ENCODE measurements at regions not wholly inside any gene's neighbourhood (a gene's known extent, or its start where the extent isn't known, plus 50 kb on each side); places are given as distances from the start of the nearest gene placed in this dataset.
"Not testable (repeated sequence)": the region's sequence is repeated elsewhere in the genome, so short reads cannot be mapped to it uniquely, and the experiment has no call there.

DNA sequence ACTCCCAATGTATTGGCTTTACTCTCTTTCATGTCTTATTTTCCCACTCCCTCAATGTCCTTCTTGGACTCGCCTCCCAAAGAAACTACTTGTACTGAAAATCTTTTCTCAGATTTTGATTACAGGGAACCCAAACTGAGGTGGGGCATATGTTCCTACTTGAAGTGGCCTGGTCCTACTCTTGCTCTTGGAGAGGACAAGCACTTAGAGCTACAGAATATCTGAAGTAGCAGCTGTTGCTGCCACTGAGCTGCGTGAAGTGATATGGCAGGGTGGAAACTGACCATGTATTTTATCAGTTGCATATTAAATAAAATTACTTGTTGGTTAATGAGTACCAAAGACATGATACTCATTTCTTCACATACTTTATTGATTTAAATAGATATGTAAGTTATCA lies 129.5 kb downstream of the TSEN15 start:
- no peak for DNase-seq (ENCODE audit: low read depth, low spot score)

GRCh38 chr1:184183919-184184318 lies 132.4 kb downstream of the TSEN15 start:
- DNase-seq (ENCODE audit: low read depth, low spot score), result no peak

DNA sequence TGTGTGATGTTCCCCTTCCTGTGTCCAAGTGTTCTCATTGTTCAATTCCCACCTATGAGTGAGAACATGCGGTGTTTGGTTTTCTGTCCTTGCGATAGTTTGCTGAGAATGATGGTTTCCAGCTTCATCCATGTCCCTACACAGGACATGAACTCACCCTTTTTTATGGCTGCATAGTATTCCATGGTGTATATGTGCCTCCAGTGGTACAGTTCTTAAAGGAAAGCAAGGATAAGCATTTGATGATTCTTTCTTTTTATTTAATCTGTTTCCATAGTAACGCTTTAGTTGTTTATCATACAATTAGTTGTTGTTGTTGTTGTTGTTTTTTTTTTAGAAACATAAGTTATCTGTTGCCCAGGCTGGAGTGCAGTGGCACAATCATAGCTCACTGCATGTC lies 133.1 kb downstream of the TSEN15 start:
- DNase-seq (ENCODE audit: low read depth, low spot score), result not testable (repeated sequence)

DNA sequence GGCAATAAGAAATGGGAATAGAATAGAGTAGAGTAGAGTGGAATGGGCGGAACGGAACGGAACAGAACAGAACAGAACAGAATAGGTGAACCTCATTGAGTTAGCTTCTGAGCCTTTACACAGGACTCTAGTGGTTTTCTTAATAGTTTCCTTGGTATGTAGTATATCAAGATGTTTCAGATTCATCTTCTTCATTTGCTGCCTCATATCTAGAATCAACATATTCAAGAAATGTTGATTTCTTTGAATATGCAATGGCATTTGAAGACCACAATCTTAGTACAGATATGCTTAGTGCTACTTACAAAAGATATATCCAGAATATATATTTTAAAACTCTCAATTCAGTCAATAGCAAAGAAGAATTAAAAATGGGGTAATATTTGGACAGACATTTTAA lies 133.8 kb downstream of the TSEN15 start:
- no peak for DNase-seq (ENCODE audit: low read depth, low spot score)

GRCh38 chr1:184186167-184186566 lies 134.6 kb downstream of the TSEN15 start:
- no peak for DNase-seq (ENCODE audit: low read depth, low spot score)

DNA sequence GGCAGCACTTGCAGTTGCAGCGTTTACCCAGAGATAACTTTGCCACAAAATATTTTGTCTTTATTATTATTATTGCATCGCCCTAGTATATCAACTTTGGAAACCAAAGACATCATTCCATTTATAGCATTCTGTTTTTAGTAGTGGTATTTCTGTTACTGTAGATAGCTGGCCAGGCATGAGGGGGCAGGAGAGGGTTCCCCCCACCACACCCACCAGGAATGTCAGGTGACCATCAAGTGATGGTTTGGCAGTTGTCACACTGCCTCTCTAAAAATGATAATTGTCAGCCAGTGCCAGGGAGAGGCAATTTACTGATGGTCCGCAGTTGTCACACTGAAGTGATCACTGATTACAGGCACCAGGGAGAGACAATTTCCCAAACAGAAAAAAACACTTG lies 135.6 kb downstream of the TSEN15 start:
- no peak for DNase-seq (ENCODE audit: low read depth, low spot score)

DNA sequence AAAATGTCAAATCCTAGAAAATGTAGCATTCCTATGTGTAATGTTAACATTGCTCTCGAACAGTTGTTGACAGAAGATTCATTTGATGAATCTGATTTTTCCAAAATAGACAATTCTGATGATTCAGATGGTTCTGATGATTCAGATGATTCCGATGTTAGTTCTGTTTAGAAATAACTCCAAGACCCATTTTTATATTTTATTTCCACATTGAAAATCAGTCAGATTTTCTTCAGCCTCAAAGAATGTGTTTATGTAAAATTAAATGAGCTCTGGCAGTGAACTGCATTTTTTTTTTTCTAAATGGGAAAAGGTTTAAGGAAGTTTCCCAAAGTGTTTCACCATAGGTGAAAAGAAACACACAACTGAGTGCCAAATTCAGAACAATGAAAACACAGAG lies 136.5 kb downstream of the TSEN15 start:
- DNase-seq (ENCODE audit: low read depth, low spot score), result no peak

GRCh38 chr1:184189361-184189760 lies 137.8 kb downstream of the TSEN15 start:
- no peak for DNase-seq (ENCODE audit: low read depth, low spot score)

DNA sequence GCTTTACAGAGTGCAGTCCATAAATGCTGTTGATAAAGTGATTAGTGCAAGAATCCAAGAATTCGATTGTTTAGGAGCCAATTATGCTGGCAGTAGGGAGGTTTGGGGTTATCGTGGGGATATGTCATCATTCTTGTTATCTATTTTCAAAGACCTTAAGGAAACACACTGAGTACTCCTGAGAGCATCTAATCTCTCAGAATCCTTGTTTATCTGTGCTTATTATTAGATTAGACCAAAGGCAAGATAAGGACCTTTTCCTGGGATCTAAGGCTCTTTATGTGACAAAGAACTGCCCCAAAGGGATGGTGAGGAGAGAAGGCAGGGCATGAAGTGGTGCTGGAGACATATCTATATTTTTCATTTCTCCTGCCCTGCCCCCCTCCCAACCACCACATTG lies 139.1 kb downstream of the TSEN15 start:
- DNase-seq (ENCODE audit: low read depth, low spot score), result no peak

DNA sequence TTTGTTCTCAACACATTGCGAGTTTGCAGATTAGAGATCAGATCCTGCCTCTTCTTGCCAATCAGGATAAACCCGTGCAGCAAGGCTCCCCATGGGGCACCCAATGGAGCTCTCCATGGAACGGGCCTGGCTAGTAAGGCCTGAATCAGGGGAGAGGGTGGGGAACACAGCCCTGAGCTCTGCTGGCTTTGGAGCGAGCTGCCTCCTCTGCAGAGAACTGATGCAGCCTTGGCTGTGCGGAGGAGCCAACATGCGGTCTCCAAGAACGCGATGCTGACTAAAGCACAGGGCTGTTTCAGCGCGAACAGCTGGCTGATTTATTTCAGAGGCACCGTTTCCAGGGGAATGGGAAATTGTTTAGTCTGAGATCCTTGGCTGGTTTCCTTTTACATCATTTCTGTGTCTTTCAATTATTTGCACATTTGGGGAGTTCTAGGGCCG lies 139.7 kb downstream of the TSEN15 start:
- DNase-seq (ENCODE audit: low read depth, low spot score), result no peak

DNA sequence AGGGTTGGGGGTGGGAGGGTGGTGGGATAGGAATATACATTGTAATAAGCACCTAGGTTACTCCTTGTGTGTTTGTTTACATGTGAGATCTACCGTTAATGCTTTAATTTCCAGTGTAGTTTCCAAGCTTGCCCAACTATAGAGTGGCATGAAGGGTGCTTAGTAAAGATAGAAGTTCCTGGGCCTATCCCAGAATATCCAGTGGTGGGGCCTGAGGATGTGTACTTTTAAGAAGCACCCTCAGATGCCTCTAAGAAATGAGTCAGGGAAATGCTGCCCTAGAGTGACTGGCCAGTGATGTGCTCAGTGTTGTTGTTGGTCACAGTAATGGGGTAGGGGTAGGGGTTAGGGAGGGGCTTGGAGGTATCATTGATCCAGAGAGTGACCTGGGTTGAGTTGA lies 141.3 kb downstream of the TSEN15 start:
- DNase-seq (ENCODE audit: low read depth, low spot score), result no peak

- DNase-seq (ENCODE audit: low read depth, low spot score), result no peak
Measured at GRCh38 chr1:184193451-184193850, 141.9 kb downstream of the TSEN15 start.

DNA sequence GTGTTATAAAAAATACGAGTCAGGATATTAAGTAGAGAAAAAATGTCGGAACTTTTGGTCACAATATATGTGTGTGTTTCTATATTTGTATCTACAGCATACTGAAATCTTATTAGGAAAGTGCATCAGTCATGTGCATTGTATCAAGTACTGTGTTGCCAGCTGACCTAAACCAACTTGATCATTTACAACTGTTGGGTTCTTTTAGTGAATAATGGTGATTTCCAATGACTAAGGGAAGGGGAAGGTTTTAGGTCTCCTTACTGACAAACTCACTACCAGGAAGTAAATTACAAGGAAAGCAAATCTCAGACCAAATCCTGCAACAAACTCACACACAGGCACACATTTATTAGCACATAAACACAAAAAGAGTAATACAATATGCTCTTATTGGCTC lies 142.7 kb downstream of the TSEN15 start:
- no peak for DNase-seq (ENCODE audit: low read depth, low spot score)

DNA sequence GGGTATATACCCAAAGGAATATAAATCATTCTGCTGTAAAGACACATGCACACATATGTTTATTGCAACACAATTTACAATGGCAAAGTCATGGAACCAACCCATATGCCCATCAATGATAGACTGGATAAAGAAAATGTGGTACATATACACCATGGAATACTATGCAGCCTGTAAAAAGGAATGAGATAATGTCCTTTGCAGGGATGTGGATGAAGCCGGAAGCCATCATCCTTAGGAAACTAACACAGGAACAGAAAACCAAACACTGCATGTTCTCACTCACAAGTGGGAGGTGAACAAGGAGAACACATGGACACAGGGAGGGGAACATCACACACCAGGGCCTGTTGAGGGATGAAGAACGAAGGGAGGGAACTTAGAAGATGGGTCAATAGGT lies 144.2 kb downstream of the TSEN15 start:
- DNase-seq (ENCODE audit: low read depth, low spot score), result not testable (repeated sequence)

DNA sequence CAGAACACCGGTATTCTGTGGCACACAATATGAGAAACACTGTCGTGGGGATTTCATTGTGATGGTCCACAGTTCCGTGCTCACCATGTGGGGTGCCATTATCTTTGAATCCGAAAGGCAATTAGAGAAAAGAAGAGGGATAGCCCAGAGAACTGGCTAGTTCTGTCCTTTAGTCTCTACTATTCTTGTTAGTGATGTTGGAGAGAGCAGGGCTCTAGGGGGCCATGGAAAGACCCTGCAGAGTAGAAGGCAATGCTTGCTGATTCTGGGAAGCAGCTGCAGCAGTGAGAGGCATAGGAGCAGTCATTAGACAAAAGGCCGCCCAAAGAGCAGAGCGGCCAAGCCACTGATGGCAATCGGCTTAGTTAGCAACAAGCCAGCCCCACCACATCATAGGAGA lies 146.3 kb downstream of the TSEN15 start:
- no peak for DNase-seq (ENCODE audit: low read depth, low spot score)

DNA sequence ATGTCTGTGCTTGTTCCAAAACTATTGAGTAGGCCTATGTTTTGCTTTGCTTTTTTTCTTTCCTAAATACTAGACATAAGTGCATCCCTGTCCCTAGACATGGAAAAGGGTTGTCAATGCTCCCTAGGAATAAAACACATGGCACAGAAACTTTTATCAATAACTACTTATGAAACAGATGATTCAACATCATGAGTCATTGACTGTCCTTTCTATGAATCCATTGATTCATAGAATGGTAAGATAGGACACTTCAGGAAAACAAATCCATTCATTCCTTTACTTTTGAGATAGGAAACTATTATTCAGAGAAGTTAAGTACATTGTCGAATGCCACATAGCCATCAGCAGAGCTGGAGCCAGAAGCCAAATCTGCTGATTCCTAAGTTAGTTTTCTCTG lies 147.5 kb downstream of the TSEN15 start:
- no peak for DNase-seq (ENCODE audit: low read depth, low spot score)

GRCh38 chr1:184199438-184200085 lies 148.0 kb downstream of the TSEN15 start:
- DNase-seq (ENCODE audit: low read depth, low spot score), result no peak

- no peak for DNase-seq (ENCODE audit: low read depth, low spot score)
Measured at GRCh38 chr1:184208622-184209021, 157.1 kb downstream of the TSEN15 start.

DNA sequence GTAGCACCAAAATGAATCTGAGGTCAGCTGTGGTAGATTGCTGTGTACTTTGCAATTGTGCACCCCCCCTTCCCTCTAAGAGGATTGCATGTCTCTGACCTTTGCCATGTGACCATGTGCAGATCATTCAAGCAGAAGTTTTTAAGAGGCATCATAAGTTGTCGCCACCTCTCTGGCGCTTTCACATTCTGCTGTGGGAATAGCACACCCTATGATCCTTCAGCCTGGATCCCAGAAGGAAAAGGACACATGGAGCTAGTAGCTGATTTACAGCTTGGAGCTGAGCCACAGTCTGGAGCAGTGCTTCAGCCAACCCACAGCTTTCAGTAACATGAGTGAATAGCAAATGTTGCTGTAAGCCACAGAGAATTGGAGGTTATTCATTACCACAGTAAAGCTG lies 158.5 kb downstream of the TSEN15 start:
- DNase-seq (ENCODE audit: low read depth, low spot score), result no peak

DNA sequence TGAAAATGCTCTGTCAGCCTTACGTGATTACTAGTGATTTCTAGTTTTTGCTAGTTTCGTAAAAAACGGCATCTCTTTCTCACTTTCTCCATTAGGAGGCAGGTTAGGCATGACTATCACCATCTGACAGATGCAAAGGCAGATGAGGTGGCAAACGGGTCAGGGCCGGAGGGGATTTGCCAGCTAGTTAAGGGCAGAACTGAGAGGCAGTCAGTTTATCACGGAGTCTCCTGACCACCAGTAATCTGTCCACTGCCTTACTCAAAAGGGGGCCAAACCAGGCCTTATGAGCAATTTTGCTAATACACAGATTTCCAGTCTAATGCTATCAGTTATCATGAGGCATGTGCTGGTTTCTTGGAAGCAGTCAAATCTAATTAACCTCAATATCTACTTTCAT lies 159.3 kb downstream of the TSEN15 start:
- DNase-seq (ENCODE audit: low read depth, low spot score), result no peak

DNA sequence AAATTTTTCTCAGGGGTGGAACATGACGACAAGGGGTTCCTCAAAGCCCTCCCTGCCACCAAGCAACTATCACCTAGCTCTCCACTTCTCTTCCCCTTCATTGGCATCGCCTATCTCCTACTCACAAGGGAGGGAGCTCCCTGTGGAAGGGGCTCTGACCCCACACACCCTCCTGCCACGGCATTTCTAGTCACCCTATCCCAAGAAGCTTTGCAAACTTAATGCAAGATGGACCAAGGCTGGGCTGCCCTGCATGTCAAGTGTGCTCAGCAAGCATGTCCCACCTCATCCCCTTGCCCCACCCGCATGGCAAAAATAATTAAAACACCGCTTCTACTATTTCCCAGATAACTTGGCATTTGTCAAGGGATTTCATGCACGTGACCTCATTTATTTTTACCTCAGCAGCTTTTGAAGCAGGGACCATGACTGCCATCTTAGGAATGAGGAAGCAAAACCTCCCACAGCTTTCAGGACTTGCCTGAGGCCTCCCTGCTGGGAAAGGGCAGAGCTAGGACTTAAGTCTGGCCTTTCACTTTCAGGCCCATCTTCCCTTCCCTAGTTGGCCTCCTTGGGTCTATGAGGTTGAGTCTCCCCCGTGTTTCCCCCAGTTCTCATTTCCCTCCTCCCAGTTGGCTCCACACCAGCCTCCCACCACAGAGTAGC lies 161.3 kb downstream of the TSEN15 start:
- no peak for DNase-seq (ENCODE audit: low read depth, low spot score)

DNA sequence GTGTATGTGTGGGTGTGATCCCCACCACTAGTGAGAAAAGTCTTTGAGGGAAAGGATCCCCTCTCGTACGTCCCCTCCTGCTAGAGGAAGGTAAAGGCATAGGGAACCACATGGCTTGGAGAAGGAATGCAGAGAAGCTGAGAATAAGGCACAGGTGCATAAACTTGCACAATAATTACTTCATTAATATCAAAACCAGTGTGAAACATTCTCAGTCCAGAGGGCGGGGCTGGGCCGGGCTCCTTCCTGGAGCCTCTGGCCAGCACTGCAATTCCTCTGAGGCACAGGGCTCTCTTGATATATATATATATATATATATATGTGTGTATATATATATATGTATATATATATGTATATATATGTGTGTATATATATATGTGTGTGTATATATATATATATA lies 162.6 kb downstream of the TSEN15 start:
- DNase-seq (ENCODE audit: low read depth, low spot score), result no peak

GRCh38 chr1:184215274-184215925 lies 163.9 kb downstream of the TSEN15 start:
- no peak for DNase-seq (ENCODE audit: low read depth, low spot score)
